ENCODE measurements at regions not wholly inside any gene's neighbourhood (a gene's known extent, or its start where the extent isn't known, plus 50 kb on each side); places are given as distances from the start of the nearest gene placed in this dataset.
"Not testable (repeated sequence)": the region's sequence is repeated elsewhere in the genome, so short reads cannot be mapped to it uniquely, and the experiment has no call there.

DNA sequence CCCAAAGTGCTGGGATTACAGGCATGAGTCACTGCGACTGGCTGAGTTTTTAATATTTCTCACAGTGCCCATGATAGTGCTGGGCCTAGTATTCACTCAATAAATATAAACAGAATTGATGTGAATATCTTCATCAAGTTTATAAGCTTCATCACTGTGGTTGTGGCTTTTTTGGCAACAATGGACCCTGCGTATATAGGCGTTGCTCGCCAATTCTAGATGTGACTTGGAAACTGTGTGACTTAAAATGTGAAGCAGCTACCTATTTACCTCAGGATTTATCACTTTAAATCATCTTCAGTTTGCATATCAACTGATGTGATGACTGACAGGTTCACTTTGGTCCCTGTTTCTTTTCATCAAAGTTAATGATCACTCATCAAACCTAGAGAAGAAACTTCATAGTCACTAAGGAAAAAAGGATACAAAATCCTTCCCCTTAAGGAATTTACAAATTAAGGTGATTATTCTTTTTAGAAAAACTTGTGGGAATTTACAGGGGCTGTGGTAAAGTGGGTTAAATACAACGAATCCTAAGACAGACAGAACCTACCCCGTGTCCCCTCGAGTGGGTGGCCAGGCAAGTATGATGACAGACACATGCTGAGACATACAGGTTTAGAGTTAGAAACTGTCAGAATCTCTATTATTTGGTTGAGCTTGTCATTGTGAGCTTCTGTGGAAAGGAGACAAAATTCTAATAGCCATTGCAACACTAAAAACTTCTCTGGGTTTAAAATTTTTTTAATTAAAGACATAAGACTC, 101.3 kb downstream of the AKAP11 start:
- DNase-seq = no peak

DNA sequence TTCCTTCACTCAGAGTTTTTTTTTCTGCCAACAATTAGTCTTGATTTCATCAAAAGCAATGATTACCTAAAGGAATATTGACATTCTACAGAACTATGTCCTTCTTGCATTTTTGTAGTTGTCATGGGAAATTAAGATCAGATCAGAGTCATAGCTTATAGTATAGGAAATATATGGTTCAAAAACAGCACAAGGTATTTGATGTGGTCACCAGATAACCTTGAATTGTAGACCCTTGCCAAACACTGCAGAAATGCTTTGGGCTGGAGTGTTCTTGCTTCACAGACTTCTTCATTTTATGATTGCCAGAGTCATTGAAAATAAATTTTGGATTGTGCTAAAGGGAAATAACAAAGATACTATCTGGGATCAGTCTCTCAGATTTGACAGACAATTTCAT, 103.7 kb downstream of the AKAP11 start:
- DNase-seq = no peak

GRCh38 chr13:42377640-42378382, 105.9 kb downstream of the AKAP11 start:
- no peak for DNase-seq

GRCh38 chr13:42378383-42378780, 106.4 kb downstream of the AKAP11 start:
- DNase-seq = no peak

GRCh38 chr13:42379241-42379640, 107.3 kb downstream of the AKAP11 start:
- no peak for DNase-seq

DNA sequence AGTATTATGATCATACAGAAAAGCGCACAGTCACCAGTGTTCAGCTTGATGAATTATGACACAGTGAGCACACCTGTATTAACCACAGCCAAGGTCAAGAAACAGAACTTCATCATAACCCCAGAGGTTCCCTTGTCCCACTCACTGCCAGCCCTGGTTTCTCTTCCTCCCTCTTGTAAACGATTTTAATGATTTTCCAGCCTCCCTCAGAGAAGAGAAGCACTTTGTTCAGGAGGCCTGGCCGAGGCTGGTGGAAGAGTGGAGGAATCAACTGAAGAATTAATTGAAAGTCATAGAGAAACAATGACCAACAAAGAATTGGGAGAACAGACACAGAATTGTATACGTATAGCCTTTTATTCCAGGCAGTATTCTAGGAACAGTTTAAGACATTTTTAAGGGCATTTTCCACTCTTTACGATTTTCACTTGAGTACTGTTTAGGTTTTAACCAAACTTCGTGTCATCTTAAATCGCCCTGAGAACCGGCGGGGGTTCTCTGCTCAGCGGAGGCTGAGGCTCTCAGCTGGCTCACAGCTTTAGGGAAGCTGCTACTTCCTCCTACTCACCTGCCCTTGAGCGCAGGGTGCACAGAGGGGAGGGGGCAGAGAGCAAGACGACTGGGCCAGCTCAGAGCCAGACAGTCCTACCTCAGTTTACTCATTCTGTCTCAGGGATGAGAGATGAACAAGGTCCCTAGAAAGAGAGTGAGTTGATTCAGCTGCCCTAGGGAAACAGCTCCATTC, 108.6 kb downstream of the AKAP11 start:
- no peak for DNase-seq

- no peak for DNase-seq
Measured at GRCh38 chr13:42381165-42381425, 109.1 kb downstream of the AKAP11 start.

DNA sequence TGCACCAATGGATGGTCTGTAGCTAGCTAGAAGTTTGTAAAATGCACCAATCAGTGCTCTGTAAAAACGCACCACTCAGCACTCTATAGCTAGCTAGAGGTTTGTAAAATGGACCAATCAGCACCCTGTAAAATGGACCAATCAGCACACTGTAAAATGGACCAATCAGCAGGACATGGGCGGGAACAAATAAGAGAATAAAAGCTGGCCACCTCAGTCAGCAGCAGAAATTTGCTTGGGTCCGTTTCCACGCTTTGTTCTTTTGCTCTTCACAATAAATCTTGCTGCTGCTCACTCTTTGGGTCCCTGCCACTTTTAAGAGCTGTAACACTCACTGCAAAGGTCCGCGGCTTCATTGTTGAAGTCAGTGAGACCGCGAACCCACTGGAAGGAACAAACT, 109.5 kb downstream of the AKAP11 start:
- DNase-seq = not testable (repeated sequence)

GRCh38 chr13:42383025-42383424, 111.1 kb downstream of the AKAP11 start:
- DNase-seq = no peak

DNA sequence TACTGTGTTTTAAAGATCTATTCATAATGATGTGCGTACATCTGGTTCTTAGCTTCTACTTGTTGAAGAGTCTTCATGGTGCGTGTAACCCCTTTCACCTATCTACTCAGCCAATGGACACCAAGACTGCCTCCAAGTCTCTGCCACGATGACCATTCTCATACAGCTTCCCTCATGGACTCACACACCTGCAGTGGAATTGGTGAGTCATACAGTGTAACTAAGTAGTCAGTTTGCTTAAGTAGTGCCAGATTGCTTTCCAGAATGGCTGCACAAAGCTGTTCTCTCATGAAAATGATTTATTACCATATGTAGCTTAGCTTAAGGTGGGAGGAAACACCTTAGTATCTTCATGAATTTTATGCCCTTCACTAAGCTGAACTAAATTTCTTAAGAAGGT, 112.3 kb downstream of the AKAP11 start:
- no peak for DNase-seq

DNA sequence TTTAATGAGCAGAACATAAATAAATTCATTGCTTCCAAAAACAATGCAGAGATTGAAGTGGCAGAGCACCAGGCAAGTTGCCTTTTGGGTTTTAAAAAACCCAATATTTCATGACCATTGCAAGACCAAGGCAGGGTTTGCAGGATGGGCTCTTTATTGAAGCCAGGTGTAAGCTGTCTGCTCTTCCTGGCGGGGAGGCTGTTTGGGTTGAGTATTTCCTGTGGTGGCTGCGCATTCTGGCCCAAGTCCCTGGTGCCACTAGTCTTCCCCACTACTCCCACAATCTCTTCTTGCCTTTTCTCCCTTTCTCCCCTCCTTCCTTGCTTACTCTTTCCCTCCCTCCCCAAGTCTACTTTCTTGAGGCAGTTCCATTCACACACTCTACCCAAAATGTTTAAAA, 116.4 kb downstream of the AKAP11 start:
- no peak for DNase-seq

DNA sequence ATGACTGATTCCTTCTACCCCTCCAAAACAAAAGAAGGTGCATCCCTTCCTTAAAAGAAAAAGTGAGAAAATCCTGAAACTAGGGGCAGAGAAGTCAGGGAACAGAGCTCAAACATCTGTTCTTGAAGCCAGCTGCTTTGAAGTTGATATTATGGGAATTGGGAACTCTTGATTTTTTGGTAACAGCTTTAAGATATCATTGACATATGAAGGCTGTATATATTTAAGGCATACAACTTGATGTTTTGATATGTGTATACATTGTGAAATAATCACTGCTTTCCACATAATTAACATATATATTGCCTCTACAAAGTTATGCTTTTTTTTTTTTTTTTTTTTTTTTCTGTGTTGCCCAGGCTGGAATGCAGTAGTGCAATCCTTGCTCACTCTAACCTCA, 117.1 kb downstream of the AKAP11 start:
- no peak for DNase-seq

DNA sequence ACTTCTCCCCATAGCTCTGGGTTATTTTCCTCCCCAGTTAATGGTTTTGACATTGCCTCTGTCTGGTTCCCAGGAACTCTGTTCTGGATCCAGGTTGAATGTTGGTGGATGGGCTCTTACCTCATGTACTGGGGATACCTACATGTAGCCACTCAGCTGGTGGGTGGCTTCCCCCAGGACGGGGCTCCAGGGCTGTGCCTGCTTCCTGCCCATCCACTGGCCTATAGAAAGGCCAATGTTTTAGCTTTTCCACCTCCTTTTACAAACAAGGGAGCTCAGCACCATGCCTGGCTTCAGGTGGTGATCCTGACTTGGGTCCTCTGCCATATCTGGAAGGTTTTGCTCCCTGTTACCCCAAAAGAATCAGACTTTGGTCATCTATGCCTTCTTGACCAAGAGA, 120.2 kb downstream of the AKAP11 start:
- no peak for DNase-seq

DNA sequence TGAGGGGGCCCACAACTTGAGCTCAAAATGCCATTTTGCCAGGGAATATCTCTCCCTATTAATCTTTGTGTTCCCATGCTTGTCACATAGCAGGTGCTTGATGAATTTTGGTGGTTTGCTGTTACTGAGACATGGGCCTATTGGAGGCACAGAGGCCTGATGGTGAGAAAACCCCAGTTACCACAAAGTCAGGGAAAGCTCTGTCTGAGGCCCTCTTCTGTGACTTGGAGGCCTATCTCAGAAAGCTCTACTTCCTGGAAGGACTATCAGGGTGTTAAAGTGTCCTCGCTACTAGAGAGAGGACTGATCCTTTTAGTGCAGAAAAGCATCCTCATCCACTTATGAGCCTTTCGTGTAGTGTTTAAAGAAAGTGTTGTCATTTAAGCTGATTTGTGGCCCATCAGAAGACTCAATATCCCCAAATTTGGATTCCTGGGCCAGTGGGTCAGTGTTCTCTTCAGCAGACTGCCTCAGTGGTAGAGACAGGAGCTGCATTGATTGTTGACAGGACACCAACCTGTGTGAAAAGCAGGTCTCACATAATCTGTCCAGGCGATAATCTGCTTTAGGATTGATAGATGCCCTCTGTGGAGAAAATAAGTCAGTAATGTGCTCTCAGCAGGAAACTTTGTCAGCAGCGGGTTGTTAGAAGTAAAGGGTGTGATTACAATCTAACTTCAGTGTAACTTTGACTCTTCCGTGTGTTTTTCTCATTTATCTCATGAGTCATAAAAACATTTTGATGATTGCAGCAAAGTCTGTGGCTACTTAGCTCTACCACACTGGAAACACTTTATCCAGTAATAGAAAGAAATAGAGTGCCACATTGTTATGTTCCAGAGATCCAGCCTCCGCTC, 121.0 kb downstream of the AKAP11 start:
- DNase-seq = no peak

DNA sequence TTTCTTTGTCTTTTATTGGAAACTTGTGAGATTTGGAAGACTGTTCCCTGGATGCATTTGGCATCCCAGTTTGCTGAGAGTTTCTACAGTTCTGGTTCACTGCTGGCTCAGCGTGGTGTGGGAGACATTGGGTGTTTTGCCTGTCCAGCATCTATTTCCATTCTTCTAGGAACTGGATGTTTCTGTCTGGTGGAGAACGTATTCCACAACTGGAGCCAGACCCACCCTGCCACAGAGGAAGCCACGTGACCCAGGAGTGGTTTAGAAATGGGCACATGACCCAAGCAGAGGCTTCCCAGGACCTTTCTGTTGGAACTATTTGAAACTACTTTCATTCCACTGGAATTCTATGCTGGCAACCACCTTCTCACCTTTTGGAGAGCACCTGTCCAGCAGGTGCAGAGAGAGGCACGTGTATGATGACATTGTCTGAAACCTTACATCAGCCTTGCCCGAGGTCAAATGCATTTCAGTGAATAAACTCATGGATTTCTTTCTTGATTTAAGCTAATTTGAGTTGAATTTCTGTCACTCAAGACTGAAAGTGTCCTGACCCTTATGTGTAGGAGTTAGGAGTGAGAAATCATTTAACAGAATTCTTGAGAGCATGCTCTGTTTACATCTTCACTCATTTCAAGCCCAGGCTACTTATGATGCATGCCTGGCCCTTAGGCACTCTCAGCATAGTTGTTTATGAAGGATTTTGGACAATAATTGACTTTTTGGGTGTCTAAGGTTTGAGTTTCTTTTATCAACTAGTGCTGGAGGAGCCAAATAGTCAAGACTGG, 121.8 kb downstream of the AKAP11 start:
- no peak for DNase-seq

- DNase-seq = no peak
Measured at GRCh38 chr13:42394361-42394708, 122.4 kb downstream of the AKAP11 start.

DNA sequence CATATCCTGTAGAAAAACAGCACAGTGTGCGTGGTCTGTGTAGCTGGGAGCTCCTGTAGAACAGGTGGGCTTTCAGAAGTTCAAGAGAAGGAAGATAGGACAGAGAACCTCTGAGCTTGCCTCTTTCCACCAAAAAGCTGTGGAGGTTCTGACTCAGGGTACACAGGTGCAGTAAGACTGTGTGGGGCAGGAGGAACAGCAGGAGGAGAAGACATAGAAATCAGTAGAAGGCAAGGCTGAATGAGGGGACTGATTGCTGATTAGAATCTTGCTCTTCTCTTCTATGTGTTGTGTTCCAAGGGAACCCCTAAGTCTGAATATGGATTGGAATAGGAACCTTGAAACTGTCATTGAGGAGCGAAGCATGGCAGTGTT, 122.7 kb downstream of the AKAP11 start:
- no peak for DNase-seq

- DNase-seq = no peak
Measured at GRCh38 chr13:42395086-42395821, 123.3 kb downstream of the AKAP11 start.

GRCh38 chr13:42396501-42396900, 124.5 kb downstream of the AKAP11 start:
- DNase-seq = no peak

GRCh38 chr13:42396901-42397655, 125.1 kb downstream of the AKAP11 start:
- DNase-seq = no peak

DNA sequence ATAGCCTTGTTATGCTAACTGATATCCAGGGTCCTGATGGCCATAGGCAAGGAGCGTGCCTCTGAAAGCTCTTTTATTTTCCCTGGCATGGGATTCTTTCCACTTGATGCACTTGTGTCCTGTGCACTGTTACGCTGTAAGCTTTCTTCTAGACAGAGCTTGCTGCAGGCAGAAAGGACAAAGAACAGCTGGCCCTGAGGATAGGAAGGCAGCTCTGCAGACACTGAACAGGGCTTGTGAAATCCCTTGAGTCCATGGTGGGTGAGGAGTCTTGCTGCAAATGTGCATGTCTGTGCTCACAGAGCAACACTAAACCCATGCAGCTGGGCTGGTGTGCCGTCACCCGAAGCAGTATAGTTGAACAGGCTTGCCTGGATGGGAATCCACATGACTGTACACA, 126.6 kb downstream of the AKAP11 start:
- no peak for DNase-seq

Measured in AML-193 (cell line).